NT2/D1 (cell line): ENCODE measurements at regions not wholly inside any gene's neighbourhood (a gene's known extent, or its start where the extent isn't known, plus 50 kb on each side); places are given as distances from the start of the nearest gene placed in this dataset.

ENCODE experiments used
- SUZ12 ChIP-seq: IDR thresholded peaks from 2 replicates; pipeline ENCODE4 v1.6.1; 2011; ENCODE audit not compliant: insufficient read length, insufficient read depth; ENCODE audit errors: extremely low read depth
- YY1 ChIP-seq: IDR thresholded peaks from 2 replicates; pipeline ENCODE4 v1.6.1; 2011; ENCODE audit not compliant: insufficient read length, insufficient read depth
- ZNF274 ChIP-seq: IDR thresholded peaks from 2 replicates; pipeline ENCODE4 v1.6.1; 2011; ENCODE audit warnings: mild to moderate bottlenecking, low read depth, low read length

DNA sequence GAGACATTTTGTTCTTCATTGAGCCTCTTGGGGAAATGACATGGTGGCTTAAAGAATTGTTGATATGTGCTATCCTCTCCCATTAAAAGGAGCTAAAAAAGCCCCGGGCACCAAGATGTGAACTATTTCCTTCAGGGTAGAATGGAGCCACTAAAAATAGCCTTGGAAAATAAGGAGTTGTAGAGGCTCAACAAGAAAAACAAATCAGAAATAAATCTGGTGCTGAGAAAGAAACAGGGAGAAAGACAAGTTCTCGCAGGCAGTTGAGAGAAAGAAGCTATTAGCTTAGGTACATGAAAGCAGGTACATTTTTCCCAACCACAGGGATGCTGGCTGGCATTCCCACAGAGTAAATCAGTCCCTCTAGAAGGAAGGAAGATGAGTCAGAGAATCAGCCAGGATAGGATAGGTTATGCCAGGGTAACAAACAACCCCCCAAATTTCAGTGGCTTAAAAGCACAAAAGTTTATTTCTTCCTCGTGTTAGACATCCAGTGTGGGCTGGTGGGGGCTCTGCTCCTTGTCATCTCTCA lies 134.6 kb upstream of the ADRA1B start:
- no peak for TF ChIP-seq ZNF274
- TF ChIP-seq YY1, result no peak
- no peak for TF ChIP-seq SUZ12
